GM12878 (cell line): ENCODE measurements at regions not wholly inside any gene's neighbourhood (a gene's known extent, or its start where the extent isn't known, plus 50 kb on each side); places are given as distances from the start of the nearest gene placed in this dataset.

Experiments used
- ATAC-seq: fragments of 200-7000 bp; cut with Tn5 transposase; 3 replicates; pipeline ENCODE4 v1.9.1; 2020; ENCODE audit warnings: mild to moderate bottlenecking, moderate library complexity
- BruUV-seq: library from RNA; stranded (reverse); fragments of 400-500 nt; replicated peaks from 2 replicates; lab custom pipeline; 2021; lab: Mats Ljungman, UMichigan
- CTCF ChIA-PET: fragments of 300-600 bp; sonication (Branson Sonifier 250); formaldehyde crosslinking; extraction: SDS; loops from one replicate; lab custom pipeline; 2021; ENCODE audit warnings: inconsistent platforms; lab: Yijun Ruan, JAX
- POLR2A ChIA-PET: fragments of 350-600 bp; formaldehyde crosslinking; extraction: SDS; loops from one replicate; lab custom pipeline; 2021; ENCODE audit warnings: inconsistent platforms; lab: Charles Lee
- RAD21 ChIA-PET: fragments of 300-600 bp; sonication (Branson Sonifier 250); formaldehyde crosslinking; loops from one replicate; lab custom pipeline; 2023; ENCODE audit warnings: antibody characterized with exemption; ENCODE audit not compliant: unreplicated experiment; lab: Charles Lee
- SMC1A ChIA-PET: fragments of 300-600 bp; sonication (Branson Sonifier 250); formaldehyde crosslinking; loops from one replicate; lab custom pipeline; 2023; ENCODE audit not compliant: unreplicated experiment, uncharacterized antibody; lab: Charles Lee
- DNase-seq: peaks from one replicate; pipeline ENCODE4 v3.0.0-alpha.2; 2011; ENCODE audit warnings: low read depth, low spot score
- FAIRE-seq: peaks from 3 replicates; lab custom pipeline; 2011; peaks lifted over from hg19 to GRCh38; lab: Jason Lieb, UNC
- H2AFZ ChIP-seq: 2 replicates; pipeline ENCODE4 v1.6.0; 2011; ENCODE audit warnings: low read depth, low read length, control low read depth; ENCODE audit not compliant: control insufficient read depth
- H3K27ac ChIP-seq: 2 replicates; pipeline ENCODE4 v1.5.1; 2011; ENCODE audit warnings: control low read depth; ENCODE audit not compliant: control insufficient read depth, insufficient read depth
- H3K27me3 ChIP-seq, 2 experiments: replicated peaks in 1 of 2; 2 replicates each; pipeline versions ENCODE4 v1.6.0 to v1.6.1; 2011; ENCODE audit warnings: low read length in 1 of 2; ENCODE audit not compliant: control insufficient read depth in 2 of 2, insufficient read depth in 2 of 2
- H3K36me3 ChIP-seq, 2 experiments: 2 replicates each; pipeline ENCODE4 v1.5.1; 2011; ENCODE audit warnings: low read length in 1 of 2; ENCODE audit not compliant: control insufficient read depth in 2 of 2, insufficient read depth in 2 of 2
- H3K4me1 ChIP-seq: 2 replicates; pipeline ENCODE4 v1.6.1; 2011; ENCODE audit warnings: mild to moderate bottlenecking, low read length, moderate library complexity, mixed read lengths; ENCODE audit not compliant: control insufficient read depth, insufficient read depth
- H3K4me2 ChIP-seq: 2 replicates; pipeline ENCODE4 v1.6.0; 2011; ENCODE audit warnings: control low read depth; ENCODE audit not compliant: control insufficient read depth, insufficient read depth
- H3K4me3 ChIP-seq: fragments of 200-600 bp; sonication (generic); 2 replicates; pipeline ENCODE4 v1.5.1; 2016
- H3K79me2 ChIP-seq: 2 replicates; pipeline ENCODE4 v1.6.0; 2011; ENCODE audit warnings: low read length; ENCODE audit not compliant: control insufficient read depth, insufficient read depth
- H3K9ac ChIP-seq: 2 replicates; pipeline ENCODE4 v1.8.0; 2011; ENCODE audit warnings: low read length, control low read depth, mixed read lengths; ENCODE audit not compliant: control insufficient read depth, insufficient read depth
- H3K9me3 ChIP-seq: replicated peaks from 3 replicates; pipeline ENCODE4 v1.5.1; 2011; ENCODE audit warnings: mild to moderate bottlenecking, low read length; ENCODE audit not compliant: control insufficient read depth, insufficient read depth
- H4K20me1 ChIP-seq: 2 replicates; pipeline ENCODE4 v1.6.0; 2011; ENCODE audit not compliant: control insufficient read depth, insufficient read depth
- BRCA1 ChIP-seq: IDR thresholded peaks from 2 replicates; pipeline ENCODE4 v1.6.1; 2011; ENCODE audit warnings: low read depth, low read length, improper control_type of control experiment
- CHD2 ChIP-seq: IDR thresholded peaks from 2 replicates; pipeline ENCODE4 v1.6.1; 2011; ENCODE audit warnings: low read depth, low read length, improper control_type of control experiment, borderline replicate concordance
- EZH2 ChIP-seq: IDR thresholded peaks from 2 replicates; pipeline ENCODE4 v1.6.1; 2012; ENCODE audit warnings: low read depth, mild to moderate bottlenecking, control low read depth, inconsistent platforms, low read length, borderline replicate concordance; ENCODE audit not compliant: control insufficient read depth
- HDAC2 ChIP-seq: fragments of 200-600 bp; sonication (generic); IDR thresholded peaks from 2 replicates; pipeline ENCODE4 v1.6.1; 2017
- HDGF ChIP-seq: fragments of 450-650 bp; IDR thresholded peaks from 2 replicates; pipeline ENCODE4 v1.6.1; 2016; ENCODE audit warnings: antibody characterized with exemption
- NFIC ChIP-seq: IDR thresholded peaks from 2 replicates; pipeline ENCODE4 v1.6.1; 2012; ENCODE audit warnings: low read depth, mild to moderate bottlenecking, inconsistent platforms, low read length, moderate library complexity
- POLR2A ChIP-seq: IDR thresholded peaks from 2 replicates; pipeline ENCODE4 v1.6.1; 2011; ENCODE audit warnings: low read depth, mild to moderate bottlenecking, low read length
- RCOR1 ChIP-seq: conservative IDR thresholded peaks from 2 replicates; pipeline ENCODE4 v1.6.1; 2012; ENCODE audit warnings: low read depth, low read length, improper control_type of control experiment
- SMARCA5 ChIP-seq: fragments of 450-650 bp; IDR thresholded peaks from 2 replicates; pipeline ENCODE4 v1.6.1; 2017; ENCODE audit warnings: mild to moderate bottlenecking
- SPI1 ChIP-seq: IDR thresholded peaks from 2 replicates; pipeline ENCODE4 v1.6.1; 2011; ENCODE audit warnings: low read depth, mild to moderate bottlenecking, low read length, moderate library complexity, borderline replicate concordance; ENCODE audit not compliant: insufficient read depth
- SRF ChIP-seq, 2 experiments: IDR thresholded peaks; 2 replicates each; pipeline ENCODE4 v1.6.1; 2011; ENCODE audit warnings: low read depth in 2 of 2, low read length in 2 of 2, mild to moderate bottlenecking in 1 of 2, moderate library complexity in 1 of 2
- ZBTB33 ChIP-seq: fragments of 450-650 bp; IDR thresholded peaks from 2 replicates; pipeline ENCODE4 v1.6.1; 2017; ENCODE audit warnings: mild to moderate bottlenecking
- ZBTB40 ChIP-seq: fragments of 450-650 bp; IDR thresholded peaks from 2 replicates; pipeline ENCODE4 v1.6.1; 2016; ENCODE audit warnings: mild to moderate bottlenecking, moderate library complexity, borderline replicate concordance
- ZNF274 ChIP-seq: IDR thresholded peaks from one replicate; pipeline ENCODE4 v1.8.0; 2011; ENCODE audit not compliant: insufficient read length, insufficient read depth
- ZNF384 ChIP-seq: IDR thresholded peaks from 2 replicates; pipeline ENCODE4 v1.6.1; 2012; ENCODE audit warnings: low read depth, mild to moderate bottlenecking, low read length, improper control_type of control experiment, borderline replicate concordance
- WGBS: methylation state at CpG from one replicate; pipeline ENCODE4 v1.1.6; 2016; ENCODE audit warnings: low lambda C conversion rate; ENCODE audit not compliant: insufficient replicate concordance, insufficient coverage; ENCODE audit errors: missing lambda C conversion rate; 5-methylcytosine and 5-hydroxymethylcytosine counted together
- in situ Hi-C: fragments of 300-500 bp; cut with MboI; formaldehyde crosslinking; loops from 9 replicates; pipeline ENCODE4 v1.14.3; 2018; ENCODE audit warnings: mixed read lengths
- intact Hi-C: fragments of 100-400 bp; cut with micrococcal nuclease; formaldehyde crosslinking; loops from one replicate; pipeline ENCODE4 v1.14.2; 2022; ENCODE audit not compliant: unreplicated experiment
- TF ChIP-seq, protein P1 (sequence below): fragments of 450-650 bp; IDR thresholded peaks from 2 replicates; pipeline ENCODE4 v1.6.1; 2017; ENCODE audit warnings: mild to moderate bottlenecking, moderate library complexity

- intact Hi-C loops (no loop called here), in situ Hi-C loops (no loop called here)
- Histone ChIP-seq H3K9ac (no peak overlapping the region), H3K79me2 (no peaks in the 10 kb centered on the region), H3K4me3 (no peak overlapping the region), H3K4me2 (no peak overlapping the region), H2AFZ (no peak overlapping the region), H3K27me3 (no peaks in the 10 kb centered on the region; a peak in 2 of 4 replicates), H3K4me1 (no peaks in the 10 kb centered on the region), H3K9me3 (no peaks in the 10 kb centered on the region), H3K27ac (no peak overlapping the region), H4K20me1 (no peaks in the 10 kb centered on the region), H3K36me3 (no peaks in the 10 kb centered on the region)
- BruUV-seq, result no TSS peak
- ChIA-PET POLR2A (no interaction called here), RAD21 (no interaction called here), CTCF (no interaction called here), SMC1A (no interaction called here)
- WGBS, result 0% methylated on average over 1 of the region's 1 CpG
- DNase-seq (no peak), ATAC-seq (no peak), FAIRE-seq (no peak)
- no peak for TF ChIP-seq SPI1
- no peak for TF ChIP-seq CHD2
- TF ChIP-seq, protein P1, sequence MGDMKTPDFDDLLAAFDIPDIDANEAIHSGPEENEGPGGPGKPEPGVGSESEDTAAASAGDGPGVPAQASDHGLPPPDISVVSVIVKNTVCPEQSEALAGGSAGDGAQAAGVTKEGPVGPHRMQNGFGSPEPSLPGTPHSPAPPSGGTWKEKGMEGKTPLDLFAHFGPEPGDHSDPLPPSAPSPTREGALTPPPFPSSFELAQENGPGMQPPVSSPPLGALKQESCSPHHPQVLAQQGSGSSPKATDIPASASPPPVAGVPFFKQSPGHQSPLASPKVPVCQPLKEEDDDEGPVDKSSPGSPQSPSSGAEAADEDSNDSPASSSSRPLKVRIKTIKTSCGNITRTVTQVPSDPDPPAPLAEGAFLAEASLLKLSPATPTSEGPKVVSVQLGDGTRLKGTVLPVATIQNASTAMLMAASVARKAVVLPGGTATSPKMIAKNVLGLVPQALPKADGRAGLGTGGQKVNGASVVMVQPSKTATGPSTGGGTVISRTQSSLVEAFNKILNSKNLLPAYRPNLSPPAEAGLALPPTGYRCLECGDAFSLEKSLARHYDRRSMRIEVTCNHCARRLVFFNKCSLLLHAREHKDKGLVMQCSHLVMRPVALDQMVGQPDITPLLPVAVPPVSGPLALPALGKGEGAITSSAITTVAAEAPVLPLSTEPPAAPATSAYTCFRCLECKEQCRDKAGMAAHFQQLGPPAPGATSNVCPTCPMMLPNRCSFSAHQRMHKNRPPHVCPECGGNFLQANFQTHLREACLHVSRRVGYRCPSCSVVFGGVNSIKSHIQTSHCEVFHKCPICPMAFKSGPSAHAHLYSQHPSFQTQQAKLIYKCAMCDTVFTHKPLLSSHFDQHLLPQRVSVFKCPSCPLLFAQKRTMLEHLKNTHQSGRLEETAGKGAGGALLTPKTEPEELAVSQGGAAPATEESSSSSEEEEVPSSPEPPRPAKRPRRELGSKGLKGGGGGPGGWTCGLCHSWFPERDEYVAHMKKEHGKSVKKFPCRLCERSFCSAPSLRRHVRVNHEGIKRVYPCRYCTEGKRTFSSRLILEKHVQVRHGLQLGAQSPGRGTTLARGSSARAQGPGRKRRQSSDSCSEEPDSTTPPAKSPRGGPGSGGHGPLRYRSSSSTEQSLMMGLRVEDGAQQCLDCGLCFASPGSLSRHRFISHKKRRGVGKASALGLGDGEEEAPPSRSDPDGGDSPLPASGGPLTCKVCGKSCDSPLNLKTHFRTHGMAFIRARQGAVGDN, result no peak
- TF ChIP-seq ZNF274, result no peak
- TF ChIP-seq BRCA1, result no peak
- TF ChIP-seq ZBTB40, result no peak
- TF ChIP-seq ZBTB33, result no peak
- no peak for TF ChIP-seq SMARCA5
- no peak for TF ChIP-seq HDAC2
- no peak for TF ChIP-seq NFIC
- TF ChIP-seq EZH2, result no peak
- no peak for TF ChIP-seq POLR2A
- TF ChIP-seq SRF (IDR thresholded peaks at IDR 0.05; ENCODE audit: low read depth in 2 of 2, low read length in 2 of 2), result no peak
- TF ChIP-seq ZNF384, result no peak
- TF ChIP-seq RCOR1, result no peak
- no peak for TF ChIP-seq HDGF
Observed at GRCh38 chr3:177694951-177695350, 497.7 kb upstream of the TBL1XR1 start.
